H1 (cell line): ENCODE measurements at regions not wholly inside any gene's neighbourhood (a gene's known extent, or its start where the extent isn't known, plus 50 kb on each side); places are given as distances from the start of the nearest gene placed in this dataset.

ENCODE experiments used
- CTCF ChIA-PET: fragments of 300-600 bp; sonication (Branson Sonifier 250); formaldehyde crosslinking; loops from one replicate; lab custom pipeline; 2021; ENCODE audit not compliant: partially characterized antibody; lab: Charles Lee
- POLR2A ChIA-PET: fragments of 300-600 bp; sonication (Branson Sonifier 250); formaldehyde crosslinking; loops from one replicate; lab custom pipeline; 2021; ENCODE audit warnings: inconsistent platforms; ENCODE audit not compliant: partially characterized antibody; lab: Charles Lee
- DNase-seq, 2 experiments: peaks; one replicate each; pipeline versions ENCODE4 v3.0.0 to v3.0.0-alpha.2; 2010 to 2022; ENCODE audit warnings: low spot score in 2 of 2, low read depth in 1 of 2, mixed read lengths in 1 of 2
- FAIRE-seq: peaks from 2 replicates; lab custom pipeline; 2011; peaks lifted over from hg19 to GRCh38; lab: Jason Lieb, UNC
- H2AFZ ChIP-seq: 2 replicates; pipeline ENCODE4 v1.8.1; 2012; ENCODE audit warnings: low read length, inconsistent platforms
- H2AK5ac ChIP-seq: 2 replicates; pipeline ENCODE4 v1.6.1; 2013; ENCODE audit warnings: low read depth, low read length
- H2BK120ac ChIP-seq: replicated peaks from 2 replicates; pipeline ENCODE3; 2013; ENCODE audit warnings: low read depth, low read length, inconsistent platforms
- H2BK12ac ChIP-seq: 2 replicates; pipeline ENCODE4 v1.6.1; 2013; ENCODE audit warnings: low read depth, low read length
- H2BK15ac ChIP-seq: 2 replicates; pipeline ENCODE4 v1.6.1; 2013; ENCODE audit warnings: low read length
- H2BK20ac ChIP-seq: 2 replicates; pipeline ENCODE4 v1.6.1; 2013; ENCODE audit warnings: low read length
- H2BK5ac ChIP-seq: 2 replicates; pipeline ENCODE4 v1.6.1; 2013; ENCODE audit warnings: low read depth, low read length
- H3K14ac ChIP-seq: 2 replicates; pipeline ENCODE4 v1.6.1; 2013; ENCODE audit warnings: inconsistent platforms; ENCODE audit not compliant: insufficient read length
- H3K18ac ChIP-seq: 2 replicates; pipeline ENCODE4 v1.6.1; 2013; ENCODE audit warnings: low read length; ENCODE audit errors: extremely low read depth
- H3K23ac ChIP-seq: 2 replicates; pipeline ENCODE4 v1.6.1; 2013; ENCODE audit warnings: inconsistent platforms; ENCODE audit not compliant: insufficient read length
- H3K23me2 ChIP-seq: 2 replicates; pipeline ENCODE4 v1.6.1; 2013; ENCODE audit warnings: low read depth, low read length
- H3K27ac ChIP-seq: 2 replicates; pipeline ENCODE4 v1.6.1; 2011; ENCODE audit warnings: low read depth, low read length, inconsistent platforms
- H3K27me3 ChIP-seq, 4 experiments: replicated peaks in 1 of 4; 1 replicate in 1 of 4; 2 replicates in 3 of 4; pipeline versions ENCODE4 v1.6.1 to v1.8.1; 2011 to 2013; ENCODE audit warnings: low read length in 3 of 4, mild to moderate bottlenecking in 3 of 4, inconsistent platforms in 2 of 4, mixed read lengths in 2 of 4, moderate library complexity in 1 of 4; ENCODE audit not compliant: control insufficient read depth in 3 of 4, insufficient read depth in 3 of 4; ENCODE audit errors: extremely low read depth in 1 of 4
- H3K36me3 ChIP-seq, 4 experiments: 2 replicates each; pipeline versions ENCODE4 v1.6.1 to v1.8.1; 2011 to 2013; ENCODE audit warnings: mild to moderate bottlenecking in 4 of 4, low read length in 3 of 4, moderate library complexity in 2 of 4, control low read depth in 1 of 4, inconsistent platforms in 1 of 4; ENCODE audit not compliant: insufficient read depth in 4 of 4, control insufficient read depth in 2 of 4
- H3K4ac ChIP-seq: replicated peaks from 2 replicates; pipeline ENCODE3; 2013; ENCODE audit warnings: low read length, low read depth, mixed read lengths, inconsistent platforms; ENCODE audit not compliant: insufficient read length
- H3K4me1 ChIP-seq, 4 experiments: replicated peaks in 1 of 4; 1 replicate in 1 of 4; 2 replicates in 3 of 4; pipeline versions ENCODE4 v1.6.1 to v1.8.1; 2011 to 2013; ENCODE audit warnings: low read length in 3 of 4, inconsistent platforms in 2 of 4, mixed read lengths in 1 of 4; ENCODE audit not compliant: insufficient read depth in 4 of 4, control insufficient read depth in 3 of 4
- H3K4me2 ChIP-seq, 2 experiments: 2 replicates each; pipeline versions ENCODE4 v1.6.1 to v1.8.1; 2011 to 2013; ENCODE audit warnings: low read depth in 2 of 2, low read length in 2 of 2, control low read depth in 1 of 2, inconsistent platforms in 1 of 2, mild to moderate bottlenecking in 1 of 2; ENCODE audit not compliant: insufficient read depth in 1 of 2
- H3K4me3 ChIP-seq, 4 experiments: fragments of 200-600, 300-600 bp in 1 of 4; sonication (generic), shearing (Covaris generic), sonication (Bioruptor Twin) in 1 of 4; 2 replicates each; pipeline versions ENCODE4 v1.5.1 to v1.8.1; 2011 to 2016; ENCODE audit warnings: low read length in 4 of 4, low read depth in 3 of 4, control low read depth in 2 of 4, inconsistent platforms in 2 of 4, mild to moderate bottlenecking in 2 of 4, mixed read lengths in 1 of 4, moderate library complexity in 1 of 4; ENCODE audit not compliant: insufficient read depth in 2 of 4; ENCODE audit errors: extremely low read depth in 1 of 4
- H3K56ac ChIP-seq: replicated peaks from 2 replicates; pipeline ENCODE3; 2013; ENCODE audit warnings: low read depth, mild to moderate bottlenecking, mixed read lengths, low read length, inconsistent platforms; ENCODE audit not compliant: insufficient read length
- H3K79me1 ChIP-seq: 2 replicates; pipeline ENCODE4 v1.6.1; 2013; ENCODE audit warnings: low read depth, low read length, control low read depth
- H3K79me2 ChIP-seq, 2 experiments: 2 replicates each; pipeline versions ENCODE4 v1.6.1 to v1.8.1; 2012 to 2013; ENCODE audit warnings: low read length in 2 of 2, mild to moderate bottlenecking in 2 of 2, inconsistent platforms in 1 of 2; ENCODE audit not compliant: insufficient read depth in 2 of 2, control insufficient read depth in 1 of 2
- H3K9ac ChIP-seq, 4 experiments: replicated peaks in 1 of 4; 1 replicate in 1 of 4; 2 replicates in 3 of 4; pipeline versions ENCODE4 v1.6.1 to v1.8.1; 2011 to 2013; ENCODE audit warnings: low read depth in 3 of 4, low read length in 3 of 4, control low read depth in 2 of 4, mild to moderate bottlenecking in 2 of 4, moderate library complexity in 2 of 4, inconsistent platforms in 1 of 4; ENCODE audit errors: extremely low read depth in 1 of 4
- H3K9me3 ChIP-seq, 2 experiments: 2 replicates each; pipeline versions ENCODE4 v1.6.1 to v1.8.1; 2012 to 2013; ENCODE audit warnings: mild to moderate bottlenecking in 2 of 2, moderate library complexity in 2 of 2, control low read depth in 1 of 2, inconsistent platforms in 1 of 2, low read depth in 1 of 2, low read length in 1 of 2, mixed read lengths in 1 of 2; ENCODE audit not compliant: insufficient read depth in 2 of 2
- H4K20me1 ChIP-seq, 2 experiments: replicated peaks in 1 of 2; 2 replicates each; pipeline versions ENCODE3 to v1.8.1; 2011 to 2013; ENCODE audit warnings: inconsistent platforms in 2 of 2, low read length in 2 of 2, mild to moderate bottlenecking in 1 of 2; ENCODE audit not compliant: insufficient read depth in 2 of 2, control insufficient read depth in 1 of 2
- H4K5ac ChIP-seq: 2 replicates; pipeline ENCODE4 v1.6.1; 2013; ENCODE audit warnings: low read length, low read depth, mixed read lengths, inconsistent platforms; ENCODE audit not compliant: insufficient read length
- H4K8ac ChIP-seq: 2 replicates; pipeline ENCODE4 v1.8.0; 2013; ENCODE audit warnings: mild to moderate bottlenecking, moderate library complexity, low read length, inconsistent platforms; ENCODE audit not compliant: insufficient read depth; ENCODE audit errors: extremely low read depth
- H4K91ac ChIP-seq: replicated peaks from 2 replicates; pipeline ENCODE3; 2013; ENCODE audit warnings: low read length, mixed read lengths, inconsistent platforms; ENCODE audit not compliant: insufficient read length
- BCL11A ChIP-seq, 2 experiments: IDR thresholded peaks; one replicate each; pipeline ENCODE4 v1.6.1; 2011; ENCODE audit warnings: low read depth in 2 of 2, low read length in 2 of 2, mild to moderate bottlenecking in 2 of 2
- FOSL1 ChIP-seq: IDR thresholded peaks from 2 replicates; pipeline ENCODE4 v1.6.1; 2011; ENCODE audit warnings: mild to moderate bottlenecking, low read depth, low read length, moderate library complexity; ENCODE audit not compliant: insufficient read depth
- GTF2F1 ChIP-seq: IDR thresholded peaks from 2 replicates; pipeline ENCODE4 v1.6.1; 2012; ENCODE audit warnings: low read depth, low read length, improper control_type of control experiment, borderline replicate concordance
- HDAC2 ChIP-seq, 2 experiments: fragments of 300-600 bp in 1 of 2; sonication (generic) in 1 of 2; IDR thresholded peaks; 2 replicates each; pipeline ENCODE4 v1.6.1; 2011 to 2012; ENCODE audit warnings: low read depth in 2 of 2, low read length in 2 of 2, mild to moderate bottlenecking in 2 of 2, moderate library complexity in 2 of 2, borderline replicate concordance in 1 of 2, inconsistent platforms in 1 of 2
- KDM5A ChIP-seq: fragments of 200-600 bp; IDR thresholded peaks from 2 replicates; pipeline ENCODE4 v1.7.1; 2012; ENCODE audit warnings: mild to moderate bottlenecking, low read length, inconsistent platforms, mixed read lengths
- SIX5 ChIP-seq: IDR thresholded peaks from 2 replicates; pipeline ENCODE4 v1.6.1; 2011; ENCODE audit warnings: mild to moderate bottlenecking, low read depth, low read length
- SUZ12 ChIP-seq: fragments of 200-600 bp; sonication (generic); IDR thresholded peaks from 2 replicates; pipeline ENCODE4 v1.6.1; 2012; ENCODE audit warnings: mild to moderate bottlenecking, inconsistent platforms, low read length, moderate library complexity, mixed read lengths
- YY1 ChIP-seq: IDR thresholded peaks from 2 replicates; pipeline ENCODE4 v1.6.1; 2011; ENCODE audit warnings: low read depth, mild to moderate bottlenecking, low read length
- WGBS, 2 experiments: shearing (Covaris generic) in 1 of 2; methylation state at CpG; one replicate each; pipeline versions ENCODE4 v1.1.6 to v1.1.7; 2013 to 2015; ENCODE audit warnings: low lambda C conversion rate in 2 of 2, mixed read lengths in 2 of 2, inconsistent platforms in 1 of 2, low coverage in 1 of 2, missing lambda C conversion rate in 1 of 2; ENCODE audit not compliant: insufficient replicate concordance in 2 of 2, insufficient coverage in 1 of 2, insufficient read length in 1 of 2; ENCODE audit errors: extremely low coverage in 1 of 2, missing lambda C conversion rate in 1 of 2; 5-methylcytosine and 5-hydroxymethylcytosine counted together

- Histone ChIP-seq H3K56ac (no peak overlapping the region), H3K18ac (no peak overlapping the region), H3K9ac (no peak overlapping the region), H3K36me3 (no peaks in the 10 kb centered on the region), H2AFZ (no peak overlapping the region), H3K4me1 (no peaks in the 10 kb centered on the region), H3K27ac (no peak overlapping the region), H3K9me3 (no peaks in the 10 kb centered on the region; a peak in 1 of 4 replicates), H2BK12ac (no peak overlapping the region), H3K79me1 (no peaks in the 10 kb centered on the region), H2BK5ac (no peak overlapping the region), H3K27me3 (no peaks in the 10 kb centered on the region), H4K5ac (no peak overlapping the region), H4K8ac (no peak overlapping the region), H3K4ac (no peak overlapping the region), H2BK120ac (no peak overlapping the region), H2BK15ac (no peak overlapping the region), H4K20me1 (no peaks in the 10 kb centered on the region), H4K91ac (no peak overlapping the region), H3K4me3 (no peak overlapping the region), H2AK5ac (no peak overlapping the region), H2BK20ac (no peak overlapping the region), H3K14ac (no peak overlapping the region), H3K4me2 (no peak overlapping the region), H3K79me2 (no peaks in the 10 kb centered on the region), H3K23me2 (no peaks in the 10 kb centered on the region), H3K23ac (no peak overlapping the region)
- WGBS, 2 experiments = 90% methylated on average over 4 of the region's 4 CpGs; no CpG with 5 or more reads in 1 of the 2 experiments
- CTCF ChIA-PET = interaction anchor here (0.7 kb wide), 1 partner anchor 219 kb away, joined by 3 read pairs; no protein-coding TSS in a partner anchor
- DNase-seq (no peak), FAIRE-seq (no peak)
- POLR2A ChIA-PET = no interaction called here
- no peak for TF ChIP-seq KDM5A
- TF ChIP-seq SUZ12 = no peak
- TF ChIP-seq BCL11A (IDR thresholded peaks at IDR 0.05; ENCODE audit: low read depth in 2 of 2, low read length in 2 of 2) = no peak
- TF ChIP-seq GTF2F1 = no peak
- no peak for TF ChIP-seq SIX5
- TF ChIP-seq FOSL1 = no peak
- TF ChIP-seq HDAC2 (IDR thresholded peaks at IDR 0.05; ENCODE audit: borderline replicate concordance in 1 of 2, low read depth in 2 of 2, low read length in 2 of 2) = no peak
- no peak for TF ChIP-seq YY1
These were observed 303.9 kb downstream of the PDCD6IP start for GRCh38 chr3:34102288-34102687.
